C4-2B (cell line): ENCODE measurements at regions not wholly inside any gene's neighbourhood (a gene's known extent, or its start where the extent isn't known, plus 50 kb on each side); places are given as distances from the start of the nearest gene placed in this dataset.

Source experiments
- ZFX ChIP-seq: fragments of 450-650 bp; IDR thresholded peaks from 2 replicates; pipeline ENCODE4 v1.6.1; 2017
- TF ChIP-seq, protein P1 (sequence below): fragments of 450-650 bp; conservative IDR thresholded peaks from 2 replicates; pipeline ENCODE4 v1.5.1; 2017; ENCODE audit warnings: mild to moderate bottlenecking

DNA sequence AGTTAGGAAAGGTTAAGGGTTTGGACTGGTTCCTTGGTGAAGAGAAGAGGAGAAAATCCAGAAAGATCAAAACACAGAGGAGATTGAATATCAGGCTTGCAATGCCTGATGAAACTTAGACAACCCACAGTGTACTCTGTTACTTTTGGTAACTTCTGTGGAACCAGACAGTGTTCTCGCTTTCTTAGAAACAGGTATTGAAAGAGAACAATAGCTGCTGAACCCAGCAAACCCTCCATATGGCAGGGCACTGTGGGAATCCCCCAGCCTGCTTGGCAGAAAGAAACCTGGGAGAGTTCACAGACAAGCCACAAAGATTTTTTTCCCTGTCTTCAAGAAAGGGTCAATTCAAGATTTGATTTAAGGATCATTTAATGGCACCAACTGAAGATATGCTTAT is 342.8 kb downstream of the FOXA2 start:
- TF ChIP-seq, protein P1, sequence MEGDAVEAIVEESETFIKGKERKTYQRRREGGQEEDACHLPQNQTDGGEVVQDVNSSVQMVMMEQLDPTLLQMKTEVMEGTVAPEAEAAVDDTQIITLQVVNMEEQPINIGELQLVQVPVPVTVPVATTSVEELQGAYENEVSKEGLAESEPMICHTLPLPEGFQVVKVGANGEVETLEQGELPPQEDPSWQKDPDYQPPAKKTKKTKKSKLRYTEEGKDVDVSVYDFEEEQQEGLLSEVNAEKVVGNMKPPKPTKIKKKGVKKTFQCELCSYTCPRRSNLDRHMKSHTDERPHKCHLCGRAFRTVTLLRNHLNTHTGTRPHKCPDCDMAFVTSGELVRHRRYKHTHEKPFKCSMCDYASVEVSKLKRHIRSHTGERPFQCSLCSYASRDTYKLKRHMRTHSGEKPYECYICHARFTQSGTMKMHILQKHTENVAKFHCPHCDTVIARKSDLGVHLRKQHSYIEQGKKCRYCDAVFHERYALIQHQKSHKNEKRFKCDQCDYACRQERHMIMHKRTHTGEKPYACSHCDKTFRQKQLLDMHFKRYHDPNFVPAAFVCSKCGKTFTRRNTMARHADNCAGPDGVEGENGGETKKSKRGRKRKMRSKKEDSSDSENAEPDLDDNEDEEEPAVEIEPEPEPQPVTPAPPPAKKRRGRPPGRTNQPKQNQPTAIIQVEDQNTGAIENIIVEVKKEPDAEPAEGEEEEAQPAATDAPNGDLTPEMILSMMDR: no peak
- TF ChIP-seq ZFX: no peak
